GM19397 (cell line): ENCODE measurements at regions not wholly inside any gene's neighbourhood (a gene's known extent, or its start where the extent isn't known, plus 50 kb on each side); places are given as distances from the start of the nearest gene placed in this dataset.

Experiments used
- ATAC-seq: cut with Tn5 transposase; IDR thresholded peaks from one replicate; pipeline ENCODE4 v1.9.1; 2021; ENCODE audit warnings: mild to moderate bottlenecking, moderate library complexity; ENCODE audit not compliant: unreplicated experiment

DNA sequence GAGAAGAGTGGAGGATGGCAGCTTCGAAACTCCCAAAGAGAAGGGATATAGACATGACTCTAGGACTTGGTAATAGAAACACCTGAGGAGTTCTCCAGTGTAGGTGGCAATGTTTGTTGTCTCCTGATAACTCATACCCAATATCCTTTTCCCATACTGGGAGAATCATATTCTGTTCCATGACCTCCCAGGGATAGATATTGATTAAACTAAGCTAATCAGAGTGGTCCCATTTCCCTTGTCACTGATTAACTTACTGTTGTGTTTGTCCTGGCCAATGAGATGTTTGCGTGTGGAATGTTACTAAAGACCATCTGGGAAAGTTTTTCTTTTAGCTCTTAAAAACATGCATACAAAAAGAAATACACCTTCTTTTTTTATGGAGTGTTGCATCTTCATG lies 85.6 kb downstream of the RPL22L1 start:
- ATAC-seq = no peak

DNA sequence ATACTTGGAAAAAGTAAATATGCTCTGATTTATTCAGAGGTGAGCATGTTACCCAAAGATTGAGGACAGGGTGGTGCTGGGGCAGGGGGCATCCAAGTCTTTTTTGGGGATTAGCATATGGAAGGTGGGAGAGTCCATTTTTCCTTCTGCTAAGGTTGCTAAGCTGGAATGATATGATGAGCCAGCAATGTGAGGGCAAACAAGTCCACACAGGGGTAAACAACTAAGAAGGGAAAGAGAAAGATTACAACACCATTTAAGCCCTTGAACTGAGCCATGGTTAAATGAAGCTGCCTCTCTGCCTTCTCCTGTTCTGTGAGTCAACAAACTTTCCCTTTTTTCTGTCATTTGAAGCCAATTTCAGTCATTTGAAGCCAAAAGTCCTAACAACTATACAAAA lies 89.0 kb downstream of the RPL22L1 start:
- ATAC-seq = no peak

DNA sequence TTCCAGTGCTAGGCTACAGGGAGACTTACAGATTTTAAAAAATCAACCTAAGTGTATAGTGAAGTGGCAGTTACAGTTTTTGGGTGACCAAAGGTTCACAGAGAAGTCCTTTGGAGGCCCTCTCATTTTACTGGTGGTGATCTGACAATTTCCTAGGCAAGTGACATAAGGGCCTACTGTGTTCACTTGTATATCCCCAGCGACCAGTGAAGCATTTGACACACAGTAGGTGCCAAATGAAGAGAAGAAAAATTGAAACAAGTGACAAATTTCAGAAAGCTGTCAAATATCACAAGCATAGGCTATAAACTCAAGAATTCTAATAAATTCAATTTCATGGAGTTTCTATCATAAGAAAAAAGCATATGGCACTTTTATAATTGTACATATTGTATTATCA lies 89.5 kb downstream of the RPL22L1 start:
- ATAC-seq = no peak

DNA sequence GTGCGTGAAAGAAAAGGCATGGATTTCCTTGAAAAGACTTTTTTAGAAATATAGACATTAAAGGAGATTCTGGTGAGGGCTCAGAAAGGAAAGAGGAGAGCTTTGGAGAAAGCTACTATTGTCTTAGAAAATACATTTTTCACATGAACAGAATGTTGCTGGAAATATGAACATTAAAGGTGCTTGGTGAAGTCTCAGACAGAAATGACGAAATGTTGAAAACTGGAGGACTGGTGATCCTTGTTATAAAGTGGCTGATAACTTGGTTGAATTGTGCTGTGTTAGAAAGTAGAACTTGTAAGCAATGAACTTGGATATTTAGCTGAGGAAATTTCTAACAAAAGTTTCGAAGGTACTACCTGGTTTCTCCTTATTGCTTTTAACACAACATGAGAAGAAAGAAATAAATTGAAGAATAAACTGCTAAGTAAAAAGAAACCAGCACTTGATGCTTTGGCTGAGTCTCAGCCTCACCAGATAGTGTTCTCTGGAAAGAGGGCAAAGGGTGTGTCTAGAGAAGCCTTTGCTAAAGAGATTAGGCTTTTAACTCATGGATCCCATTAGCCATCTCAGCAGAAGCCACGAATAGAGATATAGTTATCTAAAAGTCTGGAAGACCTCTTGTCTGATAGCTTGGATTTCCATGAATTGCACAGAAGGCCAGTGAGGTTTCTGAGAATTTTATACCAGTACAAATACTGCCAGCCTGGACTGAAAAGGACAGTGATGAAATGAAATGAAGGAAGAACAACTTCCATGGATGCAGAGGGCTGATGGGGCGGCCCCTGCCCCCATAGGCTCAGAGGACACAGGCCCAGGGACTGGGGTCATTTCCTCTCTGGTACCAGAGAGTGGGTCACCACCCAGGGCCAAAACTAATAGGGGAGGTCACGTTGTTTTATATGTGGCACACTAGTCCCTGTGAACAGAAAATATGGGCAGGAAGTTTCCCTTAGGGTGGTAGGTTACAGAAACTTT lies 91.5 kb downstream of the RPL22L1 start:
- no peak for ATAC-seq

DNA sequence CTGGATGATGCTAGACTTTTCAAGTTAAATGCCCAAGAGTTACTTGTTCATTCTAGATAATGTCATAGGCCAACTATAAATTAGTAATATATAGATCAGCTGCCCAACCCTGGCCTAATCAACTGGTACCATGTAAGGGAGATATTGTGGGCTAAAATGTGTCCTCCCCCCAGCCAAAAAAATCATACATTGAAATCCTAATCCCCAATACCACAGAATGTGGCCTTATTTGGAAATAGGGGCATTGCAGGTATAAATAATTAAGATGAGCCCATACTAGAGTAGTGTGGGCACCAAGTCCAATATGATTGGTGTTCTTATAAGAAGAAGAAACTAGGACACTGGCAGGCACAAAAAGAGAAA lies 92.5 kb downstream of the RPL22L1 start:
- no peak for ATAC-seq

DNA sequence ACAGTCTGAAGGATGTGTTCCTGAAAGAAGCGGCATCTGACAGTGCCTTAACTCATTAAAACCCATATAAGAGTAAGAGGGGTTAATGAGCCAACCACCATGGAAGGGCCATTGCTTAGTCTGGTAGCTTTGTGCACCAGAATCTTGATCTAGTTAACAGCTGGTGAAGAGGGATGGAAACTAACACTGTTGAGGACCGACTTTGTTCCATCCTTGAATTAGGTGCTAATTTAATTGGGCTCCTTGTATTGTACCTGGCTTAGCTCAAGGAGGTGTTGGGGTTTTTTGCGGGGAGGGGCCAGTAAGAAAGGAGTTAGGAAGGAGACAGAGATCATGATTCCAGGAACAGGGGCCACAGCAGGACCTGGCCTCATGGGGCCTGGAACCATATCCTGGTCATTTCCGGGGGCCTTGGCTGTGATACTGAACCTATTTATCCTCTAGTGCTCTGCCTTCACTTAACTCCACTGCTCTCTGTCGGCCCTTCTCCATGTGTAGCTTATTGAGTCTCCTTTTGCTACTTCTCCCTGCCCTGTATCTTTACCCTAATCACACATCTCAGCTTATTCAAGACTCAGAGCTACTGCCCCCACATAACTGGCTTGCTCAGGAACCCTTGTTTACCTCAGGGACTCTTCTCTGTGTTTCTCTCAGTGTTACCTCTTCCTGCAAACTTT lies 93.0 kb downstream of the RPL22L1 start:
- no peak for ATAC-seq

DNA sequence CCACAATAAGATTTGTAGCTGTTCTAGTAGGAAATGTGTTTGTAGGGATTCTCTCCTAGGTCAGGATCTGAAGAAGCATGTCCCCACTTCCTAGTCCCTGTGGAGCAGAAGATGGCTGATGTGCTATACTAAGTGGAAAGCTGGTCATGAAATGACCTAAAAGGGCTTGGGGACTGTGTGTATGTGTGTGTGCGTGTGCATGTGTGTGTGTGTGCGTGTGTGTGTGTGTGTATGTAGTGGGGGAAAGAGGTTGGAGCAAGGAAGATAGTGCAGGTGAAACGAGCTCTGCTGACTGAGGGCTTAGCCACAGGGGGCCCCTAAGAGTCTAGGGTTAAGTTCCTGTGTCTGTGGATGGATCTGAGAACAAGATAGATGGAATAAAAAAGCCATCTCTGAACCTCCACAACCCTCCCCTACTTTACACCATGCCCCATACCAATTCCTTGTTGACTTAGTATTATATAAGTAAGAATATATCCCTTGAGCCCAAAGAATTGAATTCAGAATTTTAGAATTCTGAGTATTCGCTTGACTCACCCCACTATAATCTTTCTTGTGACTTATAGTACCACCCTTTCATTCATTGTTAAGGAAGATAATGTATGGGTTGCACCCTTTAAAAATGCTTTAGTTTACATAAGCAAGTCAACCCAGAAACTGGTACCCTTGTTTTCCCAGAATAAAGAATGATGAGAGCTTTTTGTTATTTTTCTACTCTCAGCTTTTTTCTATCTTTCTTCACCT lies 96.1 kb downstream of the RPL22L1 start:
- ATAC-seq = no peak

DNA sequence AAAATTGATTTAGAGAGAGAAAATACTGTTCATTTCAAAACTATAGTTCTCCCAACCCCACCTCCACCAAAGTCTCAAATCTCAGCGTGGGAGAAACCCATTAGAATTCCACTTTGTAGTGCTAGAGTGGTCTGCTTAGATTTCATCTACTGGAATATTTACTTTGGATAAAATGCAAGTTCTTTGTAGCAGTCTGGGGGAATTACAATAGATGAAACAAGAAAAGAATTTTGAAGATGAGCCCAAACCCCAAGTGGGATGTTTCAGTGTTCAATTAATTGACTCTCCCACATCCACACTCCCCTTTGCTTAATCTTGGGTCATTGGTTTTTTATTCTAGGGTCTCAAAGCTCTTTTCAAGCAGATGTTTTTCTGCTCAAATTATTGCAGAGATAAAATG lies 97.8 kb downstream of the RPL22L1 start:
- ATAC-seq = no peak

DNA sequence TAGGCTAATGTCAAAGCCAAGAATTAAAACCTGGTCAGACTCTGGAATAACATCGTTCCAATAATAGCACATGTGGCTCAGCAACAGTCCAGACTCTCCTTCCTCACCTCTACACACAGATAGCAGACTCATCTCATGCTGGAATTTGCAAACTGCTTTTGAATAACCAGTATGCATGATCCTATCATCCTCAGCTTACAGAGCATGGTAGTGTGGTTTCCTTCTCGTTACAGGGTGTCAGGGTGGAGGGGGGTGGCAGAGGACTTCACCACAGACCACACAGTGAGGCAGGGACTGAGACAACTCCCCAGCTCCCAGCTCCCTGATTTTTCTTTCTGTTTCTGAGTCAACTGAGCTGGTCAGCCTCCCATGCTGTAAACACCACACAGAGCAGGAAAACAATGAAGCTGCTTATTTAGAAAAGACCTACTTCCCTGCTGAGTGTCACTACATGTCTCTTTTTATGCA lies 101.6 kb downstream of the RPL22L1 start:
- no peak for ATAC-seq

DNA sequence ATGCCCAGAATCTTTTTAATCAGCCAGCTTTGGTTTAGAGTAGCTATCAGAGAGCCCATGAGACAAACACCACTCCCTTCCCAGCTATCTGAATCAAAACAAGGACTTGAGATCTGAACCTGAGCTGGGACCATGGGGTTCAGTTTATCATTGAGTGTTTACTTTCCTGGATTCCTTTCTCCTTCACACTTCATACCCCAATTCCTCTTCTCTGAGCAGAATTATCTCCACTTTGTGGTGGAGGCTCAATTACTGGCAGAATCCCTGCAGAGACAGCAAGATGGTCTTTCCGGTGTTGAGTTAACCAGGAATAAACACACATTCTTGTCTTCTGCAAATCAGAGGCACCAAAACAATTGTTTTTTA lies 102.4 kb downstream of the RPL22L1 start:
- ATAC-seq = no peak

DNA sequence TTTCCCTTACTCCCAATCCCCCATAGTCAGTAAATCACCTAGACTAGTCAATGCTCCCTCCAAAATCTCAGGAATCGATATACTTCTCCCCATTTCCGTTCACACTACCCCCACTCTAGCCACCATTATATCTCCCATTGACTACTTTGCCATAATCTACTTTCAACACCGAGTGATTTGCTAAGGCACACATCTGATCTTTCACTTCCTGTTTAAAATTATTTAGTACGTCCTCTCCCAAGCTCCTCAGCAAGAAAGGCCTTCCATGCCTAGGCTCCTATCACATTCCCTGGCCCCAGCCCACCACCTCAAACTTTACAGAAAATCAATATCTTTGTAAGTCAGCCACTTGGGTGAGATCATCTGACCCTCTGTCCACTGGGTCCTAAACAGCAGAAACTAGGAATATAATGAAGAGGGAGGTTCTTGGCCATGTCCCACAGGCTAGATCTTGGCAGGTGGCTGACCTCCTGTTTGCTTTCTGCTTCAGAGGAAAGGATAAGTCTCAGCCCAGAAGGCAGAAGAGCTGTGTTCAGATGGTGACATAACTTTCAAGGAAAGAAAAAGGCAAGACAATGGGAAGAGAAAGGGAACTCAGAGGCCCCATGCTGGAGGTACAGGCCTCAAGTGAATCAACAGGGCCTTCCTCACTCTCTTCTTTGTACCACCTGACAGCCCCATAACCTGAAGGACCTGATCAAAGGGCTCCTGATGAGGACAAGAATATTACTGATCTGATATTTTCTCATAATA lies 103.0 kb downstream of the RPL22L1 start:
- no peak for ATAC-seq

DNA sequence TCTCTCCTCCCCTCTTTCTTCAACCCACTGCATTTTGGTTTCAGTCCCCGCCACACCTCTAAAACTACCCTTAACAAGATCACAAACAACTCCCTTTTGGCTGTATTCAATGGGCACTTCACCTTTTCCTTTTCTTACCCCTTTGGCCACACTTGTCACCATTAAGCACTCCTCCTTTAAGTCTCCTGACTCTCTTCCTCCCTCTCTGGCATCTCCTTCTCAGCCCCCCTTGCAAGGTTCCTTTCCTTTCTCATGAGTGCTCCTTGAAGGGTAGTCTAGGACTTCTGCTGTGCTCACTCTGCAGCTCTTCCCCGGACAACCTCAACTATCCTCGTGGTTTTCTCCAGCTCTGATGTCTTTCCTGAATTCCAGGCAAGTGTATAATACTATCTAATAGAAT lies 103.7 kb downstream of the RPL22L1 start:
- no peak for ATAC-seq

DNA sequence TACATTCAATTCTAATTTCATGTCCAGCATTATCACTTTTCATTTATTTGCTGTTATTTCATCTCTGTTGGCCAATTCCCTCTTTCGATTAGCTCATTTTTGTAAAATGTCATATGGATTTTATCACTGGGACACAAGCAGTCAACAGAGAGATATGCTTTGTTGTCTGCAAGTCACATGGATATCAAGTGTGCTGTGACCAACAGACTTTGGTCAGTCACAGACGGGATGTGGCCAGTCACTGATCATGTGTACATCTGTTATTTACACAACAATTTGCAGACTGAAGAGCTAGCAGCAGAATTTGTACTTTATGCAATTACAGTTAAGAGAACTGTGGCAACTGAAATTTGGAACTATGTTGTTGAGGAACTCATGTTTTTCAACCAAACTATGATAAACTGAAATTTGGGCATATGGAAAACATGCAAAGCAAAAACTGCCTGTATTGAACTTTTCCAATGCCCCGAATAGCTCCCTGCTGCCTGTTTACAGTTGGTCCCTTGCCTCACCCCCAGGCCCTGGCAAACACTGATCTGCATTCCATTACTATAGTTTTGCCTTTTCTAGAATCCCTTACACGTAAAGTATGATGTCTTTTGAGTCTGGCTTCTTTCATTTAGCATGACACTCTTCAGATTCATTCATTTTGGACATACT lies 104.4 kb downstream of the RPL22L1 start:
- ATAC-seq = no peak

DNA sequence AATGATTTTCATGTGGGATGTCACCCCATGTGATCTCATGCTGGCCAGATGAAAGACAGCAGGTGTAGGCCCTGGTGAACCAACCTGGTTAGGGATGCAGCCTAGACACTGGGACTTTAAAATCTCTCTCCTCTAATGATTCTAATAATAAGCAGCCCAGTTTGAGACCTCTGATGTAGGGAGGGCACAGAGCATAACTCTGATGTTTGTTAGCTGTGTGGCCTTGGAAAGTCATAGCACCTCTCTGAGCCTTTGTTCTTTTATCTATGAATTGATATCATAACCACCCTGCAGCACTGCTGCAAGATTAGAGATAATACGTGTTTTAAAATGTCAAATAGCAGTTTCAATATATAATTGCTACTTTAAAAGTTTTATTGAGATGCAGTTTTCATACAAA lies 106.0 kb downstream of the RPL22L1 start:
- ATAC-seq = no peak

DNA sequence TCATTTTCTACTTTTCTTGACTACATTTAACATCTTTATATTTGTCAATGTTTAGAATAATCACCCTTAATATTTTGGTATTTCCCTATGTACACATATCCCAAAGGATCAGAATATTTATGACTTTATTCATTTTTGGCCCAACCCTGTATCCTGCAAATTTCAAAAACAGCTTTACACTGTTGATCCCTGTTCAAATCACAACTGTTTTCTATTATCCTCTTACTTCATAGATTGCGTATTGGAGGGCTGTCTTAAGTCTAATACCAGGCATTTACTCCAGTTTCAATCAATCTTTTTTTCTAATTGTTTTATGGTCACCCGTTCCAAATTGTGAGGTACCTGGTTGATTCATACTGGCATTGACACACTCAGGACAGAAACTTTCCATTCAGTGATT lies 107.9 kb downstream of the RPL22L1 start:
- no peak for ATAC-seq

DNA sequence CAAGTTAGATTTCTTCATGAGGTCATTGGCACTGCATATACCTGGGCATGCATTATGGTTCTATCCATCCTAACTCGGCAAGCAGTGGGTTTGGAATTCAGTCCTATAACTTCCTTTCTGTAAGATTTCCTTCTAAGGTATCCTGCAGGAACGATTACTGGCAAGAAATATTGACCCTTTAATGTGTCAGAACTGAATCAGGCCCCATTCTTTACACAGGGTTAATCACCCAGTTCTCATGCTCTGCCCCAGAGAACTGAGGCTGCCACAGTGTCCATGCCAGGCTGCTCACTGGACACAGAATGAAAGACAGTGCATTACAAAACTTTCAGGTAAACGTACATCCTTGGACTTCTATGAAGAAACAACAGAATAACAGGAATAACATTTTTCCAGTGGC lies 108.9 kb downstream of the RPL22L1 start:
- ATAC-seq = no peak

DNA sequence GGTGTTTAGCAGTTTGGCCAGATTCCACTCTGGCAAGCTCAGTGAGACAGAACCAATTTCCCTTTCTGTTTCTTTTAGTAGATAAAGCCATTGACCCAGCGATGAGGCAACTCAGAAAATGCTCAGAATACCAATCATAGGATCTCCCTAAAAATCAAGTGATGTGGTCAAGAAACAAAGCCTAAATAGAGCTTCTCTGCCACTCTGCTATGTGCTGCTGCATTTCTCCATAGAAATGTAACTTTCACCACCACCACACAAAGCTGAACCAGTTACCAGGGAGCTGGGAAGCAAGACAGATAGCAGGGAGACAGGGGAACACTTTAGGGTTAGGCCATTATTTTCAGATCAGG lies 109.8 kb downstream of the RPL22L1 start:
- ATAC-seq = no peak

DNA sequence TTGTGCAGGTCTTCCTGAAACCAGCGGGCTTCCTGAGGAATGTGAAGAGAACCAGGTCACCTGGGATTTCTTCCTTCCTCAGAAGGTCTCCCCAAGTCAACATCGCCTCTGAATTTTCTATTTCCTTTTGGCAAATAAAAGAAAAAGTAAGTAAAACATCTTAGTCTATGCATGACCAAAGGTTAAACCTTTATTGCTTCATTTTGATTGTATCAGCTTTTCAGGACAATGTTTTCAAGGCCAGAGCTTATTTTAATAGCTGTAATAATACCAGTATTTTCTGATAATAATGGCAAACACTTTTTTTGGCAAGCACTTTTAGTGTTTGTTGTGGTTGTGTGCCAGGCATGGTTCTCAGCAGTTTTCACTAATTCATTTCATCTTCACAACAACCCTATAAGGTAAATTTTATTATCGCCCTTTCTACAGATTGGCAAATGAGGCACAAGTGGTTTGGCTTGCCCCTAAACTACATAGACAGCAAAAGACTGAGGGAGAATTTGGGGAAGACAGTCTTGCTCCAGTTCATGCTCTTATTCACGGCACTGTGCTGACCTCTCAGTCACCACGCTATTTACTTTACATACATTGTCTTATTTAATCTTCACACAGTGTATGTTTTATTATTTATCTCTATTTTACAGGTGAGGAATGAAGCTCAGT lies 110.4 kb downstream of the RPL22L1 start:
- no peak for ATAC-seq

DNA sequence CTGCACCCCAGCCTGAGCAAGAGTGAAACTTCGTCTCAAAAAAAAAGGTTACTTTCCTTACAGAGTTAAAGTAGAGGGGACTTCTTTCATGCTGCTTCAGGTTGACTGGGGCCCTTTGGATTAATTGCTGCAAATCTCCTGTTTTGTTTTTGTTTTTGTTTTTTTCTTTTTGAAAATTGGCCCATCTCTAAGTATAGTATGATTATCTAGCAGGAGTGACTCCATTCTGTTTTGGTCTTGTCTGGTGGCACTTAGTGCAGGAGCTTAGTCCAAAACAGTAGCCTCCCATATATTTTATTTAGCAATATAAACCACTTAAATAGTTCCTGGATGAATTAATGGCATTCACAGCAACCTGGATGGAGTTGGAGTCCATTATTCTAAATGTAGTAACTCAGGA lies 113.0 kb downstream of the RPL22L1 start:
- no peak for ATAC-seq

DNA sequence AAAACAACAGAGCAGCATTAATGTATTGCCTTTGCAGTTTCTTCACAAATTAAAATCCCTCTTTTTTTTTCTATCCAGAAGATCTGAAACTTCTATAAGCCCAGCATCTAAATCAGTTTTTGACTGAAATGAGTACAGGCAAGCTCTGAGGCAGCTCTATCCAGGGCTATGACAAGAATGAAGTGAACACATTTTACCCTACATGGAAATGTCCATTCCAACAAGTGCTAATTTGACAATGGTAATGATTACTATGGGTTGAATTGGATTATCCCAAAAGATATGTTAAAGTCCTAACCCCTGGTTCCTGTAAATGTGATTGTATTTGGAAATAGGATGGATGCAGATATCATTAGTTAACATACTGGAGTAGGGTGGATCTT lies 115.7 kb downstream of the RPL22L1 start:
- no peak for ATAC-seq
